ENCODE measurements at regions not wholly inside any gene's neighbourhood (a gene's known extent, or its start where the extent isn't known, plus 50 kb on each side); places are given as distances from the start of the nearest gene placed in this dataset.

DNA sequence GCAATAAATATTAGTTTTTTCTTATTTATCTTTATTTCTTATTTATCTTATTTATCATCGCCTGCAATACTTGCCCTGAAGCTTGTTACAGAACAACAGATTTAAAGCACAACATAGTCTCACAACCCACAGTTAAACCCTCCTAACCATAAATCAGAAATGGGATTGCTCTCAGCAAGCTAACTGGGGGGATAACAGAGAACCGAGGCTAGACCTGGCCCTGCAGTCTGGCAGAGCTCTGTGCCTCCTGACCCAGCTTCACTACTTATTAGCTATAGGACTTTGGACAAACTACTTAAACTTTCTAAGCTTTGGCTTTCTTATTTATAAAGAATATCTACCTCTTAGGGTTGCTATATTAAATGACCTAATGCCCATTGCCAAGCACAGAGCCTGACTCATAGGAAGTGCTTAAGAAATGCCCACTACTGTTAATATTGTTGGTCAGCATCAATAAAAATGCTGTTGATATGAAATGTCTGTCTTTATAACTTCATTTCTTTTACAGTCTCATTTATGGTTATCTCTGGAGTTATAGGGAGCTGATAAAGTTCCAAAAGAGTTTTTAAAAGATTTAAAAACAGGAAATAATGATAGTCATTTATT, 87.9 kb upstream of the BEND6 start:
- no peak overlapping the region for H3K4me3 Mint-ChIP-seq

GRCh38 chr6:56865081-56865875, 89.6 kb upstream of the BEND6 start:
- H3K27ac Mint-ChIP-seq: no peak overlapping the region
- peaks cover 10% of the 10 kb centered on the region for H3K27me3 Mint-ChIP-seq
- ChIA-PET POLR2A (no interaction called here), CTCF (interaction anchor here (1.3 to 1.5 kb wide), 2 partner anchors 13 to 38 kb away, joined by 3 read pairs; no protein-coding TSS in a partner anchor)
- H3K36me3 Mint-ChIP-seq (ENCODE audit: low read depth): no peaks in the 10 kb centered on the region
- ATAC-seq: no peak
- TF ChIP-seq, protein P1, sequence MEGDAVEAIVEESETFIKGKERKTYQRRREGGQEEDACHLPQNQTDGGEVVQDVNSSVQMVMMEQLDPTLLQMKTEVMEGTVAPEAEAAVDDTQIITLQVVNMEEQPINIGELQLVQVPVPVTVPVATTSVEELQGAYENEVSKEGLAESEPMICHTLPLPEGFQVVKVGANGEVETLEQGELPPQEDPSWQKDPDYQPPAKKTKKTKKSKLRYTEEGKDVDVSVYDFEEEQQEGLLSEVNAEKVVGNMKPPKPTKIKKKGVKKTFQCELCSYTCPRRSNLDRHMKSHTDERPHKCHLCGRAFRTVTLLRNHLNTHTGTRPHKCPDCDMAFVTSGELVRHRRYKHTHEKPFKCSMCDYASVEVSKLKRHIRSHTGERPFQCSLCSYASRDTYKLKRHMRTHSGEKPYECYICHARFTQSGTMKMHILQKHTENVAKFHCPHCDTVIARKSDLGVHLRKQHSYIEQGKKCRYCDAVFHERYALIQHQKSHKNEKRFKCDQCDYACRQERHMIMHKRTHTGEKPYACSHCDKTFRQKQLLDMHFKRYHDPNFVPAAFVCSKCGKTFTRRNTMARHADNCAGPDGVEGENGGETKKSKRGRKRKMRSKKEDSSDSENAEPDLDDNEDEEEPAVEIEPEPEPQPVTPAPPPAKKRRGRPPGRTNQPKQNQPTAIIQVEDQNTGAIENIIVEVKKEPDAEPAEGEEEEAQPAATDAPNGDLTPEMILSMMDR (IDR thresholded peaks at IDR 0.05): no peak
- intact Hi-C loops (cut with micrococcal nuclease): no loop called here
- no peaks in the 10 kb centered on the region for H3K9me3 Mint-ChIP-seq
- no peak overlapping the region for H3K4me3 Mint-ChIP-seq
- H3K4me1 Mint-ChIP-seq (ENCODE audit: low read depth): no peaks in the 10 kb centered on the region
- no peak for DNase-seq

More for the DNA sequence above, 87.9 kb upstream of the BEND6 start:
- CTCF ChIA-PET: interaction anchor here (1.5 kb wide), 1 partner anchor 36 kb away, joined by 3 read pairs; no protein-coding TSS in a partner anchor
- TF ChIP-seq, protein P1 (IDR thresholded peaks at IDR 0.05): no peak
- no peaks in the 10 kb centered on the region for H3K4me1 Mint-ChIP-seq (ENCODE audit: low read depth)
- H3K36me3 Mint-ChIP-seq (ENCODE audit: low read depth): no peaks in the 10 kb centered on the region
- ATAC-seq (no peak), DNase-seq (no peak)
- H3K27me3 Mint-ChIP-seq: peaks cover 9% of the 10 kb centered on the region
- intact Hi-C loops (cut with micrococcal nuclease): no loop called here
- H3K9me3 Mint-ChIP-seq: no peaks in the 10 kb centered on the region
- H3K27ac Mint-ChIP-seq: no peak overlapping the region
- POLR2A ChIA-PET: no interaction called here

DNA sequence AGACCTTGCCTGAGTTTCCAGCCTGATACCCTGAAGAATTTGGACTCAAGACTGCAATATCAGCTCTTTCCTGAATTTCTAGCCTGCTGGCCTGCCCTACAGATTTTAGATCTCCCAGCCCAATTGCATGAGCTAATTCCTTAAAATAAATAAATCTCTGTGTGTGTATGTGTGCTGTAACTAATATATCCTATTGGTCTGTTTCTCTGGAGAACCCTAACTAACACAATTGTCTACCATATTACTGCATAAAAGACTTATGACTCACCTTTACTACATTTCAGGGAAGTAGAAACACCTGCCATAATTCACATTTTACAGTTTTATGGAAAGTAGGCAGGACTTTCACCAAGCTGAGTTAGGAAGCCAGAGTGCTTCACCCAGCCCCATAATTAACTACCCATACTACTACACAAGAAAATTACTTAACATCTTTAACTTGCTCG, 90.7 kb upstream of the BEND6 start:
- TF ChIP-seq, protein P1 (IDR thresholded peaks at IDR 0.05): no peak
- CTCF ChIA-PET: interaction anchor here (1.2 kb wide), 1 partner anchor 13 kb away, joined by 3 read pairs; no protein-coding TSS in a partner anchor
- no peak for DNase-seq
- H3K36me3 Mint-ChIP-seq (ENCODE audit: low read depth): no peaks in the 10 kb centered on the region
- POLR2A ChIA-PET: no interaction called here
- peaks cover 10% of the 10 kb centered on the region for H3K27me3 Mint-ChIP-seq
- H3K4me3 Mint-ChIP-seq: no peak overlapping the region
- no peak for ATAC-seq
- intact Hi-C loops (cut with micrococcal nuclease): no loop called here
- no peaks in the 10 kb centered on the region for H3K9me3 Mint-ChIP-seq
- H3K27ac Mint-ChIP-seq: no peak overlapping the region
- no peaks in the 10 kb centered on the region for H3K4me1 Mint-ChIP-seq (ENCODE audit: low read depth)

- ChIA-PET CTCF (interaction anchor here (1.5 kb wide), 1 partner anchor 42 kb away, joined by 4 read pairs; no protein-coding TSS in a partner anchor), POLR2A (no interaction called here)
- DNase-seq (no peak), ATAC-seq (no peak)
- Mint-ChIP-seq H3K27ac (no peak overlapping the region), H3K4me1 (ENCODE audit: low read depth) (no peaks in the 10 kb centered on the region), H3K27me3 (peaks cover 10% of the 10 kb centered on the region), H3K4me3 (no peak overlapping the region), H3K9me3 (no peaks in the 10 kb centered on the region), H3K36me3 (ENCODE audit: low read depth) (no peaks in the 10 kb centered on the region)
- intact Hi-C loops (cut with micrococcal nuclease): no loop called here
- TF ChIP-seq, protein P1 (IDR thresholded peaks at IDR 0.05): no peak
Measured at GRCh38 chr6:56863366-56863765, 91.5 kb upstream of the BEND6 start.

Measured in activated CD8-positive, alpha-beta T cell treated with anti-CD3 and anti-CD28 coated beads for 36 hours (primary cell).